ENCODE measurements at regions not wholly inside any gene's neighbourhood (a gene's known extent, or its start where the extent isn't known, plus 50 kb on each side); places are given as distances from the start of the nearest gene placed in this dataset.

DNA sequence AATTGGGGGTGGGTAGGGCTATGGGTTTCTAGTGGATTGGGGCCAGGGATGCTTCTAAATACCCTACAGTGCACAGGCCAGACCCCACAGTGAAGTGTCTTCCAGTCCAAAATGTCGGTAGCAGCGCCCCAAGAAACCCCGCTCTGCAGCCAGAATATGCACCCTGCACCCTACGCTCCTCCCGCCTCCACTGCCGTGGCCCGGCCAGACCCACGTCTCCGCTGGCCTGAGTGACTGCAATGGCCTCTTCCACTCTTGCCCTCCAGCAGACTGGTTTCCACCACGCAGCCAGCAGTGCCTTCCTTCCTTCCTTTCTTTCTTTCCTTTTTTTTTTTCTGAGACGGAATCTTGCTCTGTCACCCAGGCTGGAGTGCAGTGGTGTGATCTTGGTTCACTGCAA, 91.4 kb upstream of the TAF1B start:
- H3K27ac ChIP-seq (ENCODE audit: low read depth, low read length): no peak overlapping the region; the same call in 1 of the 2 replicates
- peak overlapping the region; percentile 81; the same call in 1 of the 2 replicates for H3K4me2 ChIP-seq (ENCODE audit: low read length)
- H3K9me2 ChIP-seq (ENCODE audit: insufficient read depth): no peaks in the 10 kb centered on the region
- no peak overlapping the region for H2AFZ ChIP-seq (ENCODE audit: low read depth, low read length, poor library complexity, severe bottlenecking)
- no peak for DNase-seq (ENCODE audit: low read depth, low spot score)
- H3K79me2 ChIP-seq (ENCODE audit: insufficient read depth, low read length): no peaks in the 10 kb centered on the region
- intact Hi-C loops (cut with micrococcal nuclease): loop anchor here (5.0 kb wide), 2 partner anchors 120 to 195 kb away; partner anchors contain the start of genes ADAM17 and YWHAQ
- no TSS peak for BruUV-seq (replicated peaks)
- no peak for TF ChIP-seq SRF (IDR thresholded peaks at IDR 0.05; ENCODE audit: low read depth)
- TF ChIP-seq, protein P1, sequence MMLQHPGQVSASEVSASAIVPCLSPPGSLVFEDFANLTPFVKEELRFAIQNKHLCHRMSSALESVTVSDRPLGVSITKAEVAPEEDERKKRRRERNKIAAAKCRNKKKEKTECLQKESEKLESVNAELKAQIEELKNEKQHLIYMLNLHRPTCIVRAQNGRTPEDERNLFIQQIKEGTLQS (IDR thresholded peaks at IDR 0.05): no peak
- TF ChIP-seq MAX (IDR thresholded peaks at IDR 0.05): no peak
- no peak for TF ChIP-seq YY1 (IDR thresholded peaks at IDR 0.05; ENCODE audit: extremely low read depth, insufficient replicate concordance, low read depth, low read length)
- TF ChIP-seq ZBTB33 (IDR thresholded peaks at IDR 0.05; ENCODE audit: extremely low read depth, insufficient replicate concordance, low read length): no peak
- TF ChIP-seq ZFX (IDR thresholded peaks at IDR 0.05): no peak
- TF ChIP-seq EZH2phosphoT487 (IDR thresholded peaks at IDR 0.05; ENCODE audit: borderline replicate concordance): no peak
- no peak for TF ChIP-seq CBX3 (IDR thresholded peaks at IDR 0.05; ENCODE audit: low read depth)
- TF ChIP-seq POLR2A (IDR thresholded peaks at IDR 0.05; ENCODE audit: borderline replicate concordance, extremely low read depth, insufficient read depth, insufficient read length): no peak
- no peak for TF ChIP-seq FOSL1 (IDR thresholded peaks at IDR 0.05; ENCODE audit: low read depth)
- TF ChIP-seq CEBPB (IDR thresholded peaks at IDR 0.05; ENCODE audit: low read depth): no peak
- TF ChIP-seq TCF7L2 (IDR thresholded peaks at IDR 0.05; ENCODE audit: borderline replicate concordance, extremely low read depth, insufficient read depth, insufficient read length): no peak
- TF ChIP-seq ZNF274 (IDR thresholded peaks at IDR 0.05; ENCODE audit: low read depth, low read length): no peak
- no peak for TF ChIP-seq REST (IDR thresholded peaks at IDR 0.05; ENCODE audit: low read depth)
- TF ChIP-seq EZH2 (IDR thresholded peaks at IDR 0.05): no peak
- no peak for TF ChIP-seq SP1 (IDR thresholded peaks at IDR 0.05; ENCODE audit: low read depth)
- no peak for TF ChIP-seq POLR2AphosphoS5 (IDR thresholded peaks at IDR 0.05; ENCODE audit: low read depth, low read length)
- TF ChIP-seq SIN3A (IDR thresholded peaks at IDR 0.05; ENCODE audit: low read depth): no peak
- H3K36me3 ChIP-seq (ENCODE audit: control insufficient read depth in 1 of 2, insufficient read depth in 2 of 2, low read length in 2 of 2): no peaks in the 10 kb centered on the region
- no peaks in the 10 kb centered on the region for H4K20me1 ChIP-seq (ENCODE audit: insufficient read depth)
- H3K9me3 ChIP-seq (ENCODE audit: control insufficient read depth in 1 of 2, insufficient read depth in 1 of 2, low read depth in 1 of 2, low read length in 2 of 2): no peaks in the 10 kb centered on the region
- POLR2A ChIA-PET: no interaction called here
- H3K9ac ChIP-seq (ENCODE audit: low read length): peak overlapping the region; percentile 71; the same call in 1 of the 2 replicates
- CTCF ChIA-PET: no interaction called here
- H3K4me3 ChIP-seq (replicated peaks in 1 of 2; ENCODE audit: low read depth in 1 of 2, low read length in 2 of 2): no peak overlapping the region
- H3K4me1 ChIP-seq (ENCODE audit: control insufficient read depth in 1 of 2, insufficient read depth in 2 of 2, low read length in 2 of 2): peaks cover 26 to 46% of the 10 kb centered on the region in 2 experiments
- RAD21 ChIA-PET (ENCODE audit: low non-redundant PET in 1 of 2, low total read pairs in 2 of 2, uncharacterized antibody in 2 of 2, unreplicated experiment in 2 of 2): no interaction called here
- ATAC-seq: no peak
- no peaks in the 10 kb centered on the region for H3K27me3 ChIP-seq (ENCODE audit: insufficient read depth, low read length)

Measured in HCT116 (cell line).